ENCODE measurements at regions not wholly inside any gene's neighbourhood (a gene's known extent, or its start where the extent isn't known, plus 50 kb on each side); places are given as distances from the start of the nearest gene placed in this dataset.

DNA sequence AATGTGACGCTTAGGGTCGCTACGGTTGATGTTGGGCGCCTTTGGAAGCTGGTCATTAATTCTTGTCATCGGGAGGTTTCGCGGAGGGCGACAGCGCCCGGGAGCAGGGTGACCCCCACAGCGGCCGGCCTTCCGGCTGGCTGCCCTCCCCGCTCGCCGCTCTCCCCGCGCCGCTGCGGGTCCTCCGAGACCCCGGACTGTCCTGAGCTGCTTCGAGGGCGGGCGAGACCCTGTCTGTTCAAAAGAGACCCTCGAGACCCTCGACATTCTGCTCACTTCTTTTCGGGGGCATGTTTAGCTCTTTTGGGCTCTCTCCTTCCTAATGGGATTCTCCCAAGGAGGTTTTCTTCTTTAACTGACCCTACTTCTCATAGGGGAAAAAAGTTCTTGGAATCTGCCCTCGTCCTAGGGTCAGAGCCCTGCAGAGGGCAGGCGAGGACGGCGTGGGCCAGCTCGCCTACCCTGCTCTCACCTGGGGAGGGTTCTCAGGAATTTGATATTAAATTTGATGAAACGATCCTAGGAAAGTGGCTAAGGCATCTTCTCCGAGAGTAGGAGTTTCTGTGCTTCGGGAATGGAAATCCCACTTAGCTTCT is 257.0 kb downstream of the OTUD1 start:
- WGBS: 9% methylated on average over 36 of the region's 36 CpGs
- Histone ChIP-seq H3K27me3 (replicated peaks; ENCODE audit: insufficient read depth) (peaks cover 3% of the 10 kb centered on the region), H3K4me3 (no peak overlapping the region)

DNA sequence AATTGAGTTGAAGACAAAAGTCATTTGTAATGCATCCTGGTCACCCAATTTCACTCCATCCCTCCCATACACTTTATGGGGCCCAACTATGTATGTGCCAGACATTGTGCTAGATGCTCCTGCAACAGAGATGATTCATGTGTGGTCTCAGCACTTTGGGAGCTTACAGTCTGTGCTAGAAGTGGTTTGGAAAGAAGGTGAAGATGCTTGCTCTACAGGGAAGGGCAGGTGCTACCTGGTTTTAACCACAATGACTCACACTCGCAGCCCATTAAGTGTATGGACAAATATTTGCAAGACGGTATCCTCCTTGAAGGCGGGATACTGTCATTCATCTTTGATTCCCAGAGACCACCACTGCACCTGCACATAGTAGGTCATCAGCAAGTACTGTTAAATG is 257.6 kb downstream of the OTUD1 start:
- DNase-seq (ENCODE audit: low spot score): no peak
- Histone ChIP-seq H3K27me3 (replicated peaks; ENCODE audit: insufficient read depth) (peaks cover 3% of the 10 kb centered on the region), H3K4me3 (no peak overlapping the region), H3K27ac (no peak overlapping the region), H3K9me3 (no peaks in the 10 kb centered on the region), H3K36me3 (no peaks in the 10 kb centered on the region), H3K4me1 (replicated peaks) (peaks cover 6% of the 10 kb centered on the region)
- 82% methylated on average over 3 of the region's 3 CpGs for WGBS
- TF ChIP-seq, protein P1, sequence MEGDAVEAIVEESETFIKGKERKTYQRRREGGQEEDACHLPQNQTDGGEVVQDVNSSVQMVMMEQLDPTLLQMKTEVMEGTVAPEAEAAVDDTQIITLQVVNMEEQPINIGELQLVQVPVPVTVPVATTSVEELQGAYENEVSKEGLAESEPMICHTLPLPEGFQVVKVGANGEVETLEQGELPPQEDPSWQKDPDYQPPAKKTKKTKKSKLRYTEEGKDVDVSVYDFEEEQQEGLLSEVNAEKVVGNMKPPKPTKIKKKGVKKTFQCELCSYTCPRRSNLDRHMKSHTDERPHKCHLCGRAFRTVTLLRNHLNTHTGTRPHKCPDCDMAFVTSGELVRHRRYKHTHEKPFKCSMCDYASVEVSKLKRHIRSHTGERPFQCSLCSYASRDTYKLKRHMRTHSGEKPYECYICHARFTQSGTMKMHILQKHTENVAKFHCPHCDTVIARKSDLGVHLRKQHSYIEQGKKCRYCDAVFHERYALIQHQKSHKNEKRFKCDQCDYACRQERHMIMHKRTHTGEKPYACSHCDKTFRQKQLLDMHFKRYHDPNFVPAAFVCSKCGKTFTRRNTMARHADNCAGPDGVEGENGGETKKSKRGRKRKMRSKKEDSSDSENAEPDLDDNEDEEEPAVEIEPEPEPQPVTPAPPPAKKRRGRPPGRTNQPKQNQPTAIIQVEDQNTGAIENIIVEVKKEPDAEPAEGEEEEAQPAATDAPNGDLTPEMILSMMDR (IDR thresholded peaks at IDR 0.05): no peak
- TF ChIP-seq POLR2AphosphoS5 (IDR thresholded peaks at IDR 0.05) (no peak), POLR2A (IDR thresholded peaks at IDR 0.05) (no peak)
- intact Hi-C loops (cut with DNase I): no loop called here

More for the DNA sequence above, 257.0 kb downstream of the OTUD1 start:
- Histone ChIP-seq H3K4me1 (replicated peaks) (peaks cover 6% of the 10 kb centered on the region), H3K36me3 (no peaks in the 10 kb centered on the region), H3K27ac (no peak overlapping the region), H3K9me3 (no peaks in the 10 kb centered on the region)
- DNase-seq (ENCODE audit: low spot score): no peak
- intact Hi-C loops (cut with DNase I): no loop called here
- no peak for TF ChIP-seq POLR2A (IDR thresholded peaks at IDR 0.05)
- TF ChIP-seq, protein P1 (IDR thresholded peaks at IDR 0.05): no peak
- TF ChIP-seq POLR2AphosphoS5 (IDR thresholded peaks at IDR 0.05): no peak

DNA sequence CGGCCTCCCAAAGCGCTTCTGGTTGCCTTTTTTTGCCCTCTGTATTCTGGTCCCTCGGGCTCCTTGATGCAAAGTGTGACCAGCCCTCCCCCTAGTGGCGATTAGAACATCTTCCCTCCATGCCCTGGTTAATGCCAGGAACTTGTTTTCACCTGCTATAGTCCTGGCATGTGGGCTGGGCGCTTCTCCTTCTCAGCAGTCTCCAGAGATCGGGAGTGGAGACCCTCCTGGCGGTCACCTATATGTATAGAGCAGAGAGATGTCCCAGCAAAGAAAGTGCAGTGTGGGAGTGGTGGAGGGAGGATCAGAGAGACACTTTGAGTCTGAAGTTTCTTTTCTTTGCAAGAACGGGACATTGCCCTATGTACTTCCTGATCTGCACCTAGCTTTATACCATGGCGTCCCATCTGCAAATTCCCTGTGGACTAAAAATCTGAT is 264.1 kb downstream of the OTUD1 start:
- Histone ChIP-seq H3K27me3 (replicated peaks; ENCODE audit: insufficient read depth) (no peaks in the 10 kb centered on the region), H3K9me3 (no peaks in the 10 kb centered on the region), H3K4me1 (replicated peaks) (no peaks in the 10 kb centered on the region), H3K36me3 (no peaks in the 10 kb centered on the region), H3K4me3 (peak overlapping the region; percentile 15 to 23), H3K27ac (peak overlapping the region; percentile 6 to 36)
- intact Hi-C loops (cut with DNase I): loop anchor here (5.0 kb wide), 1 partner anchor 386 kb away; no protein-coding TSS in a partner anchor
- peak; percentile 74 for DNase-seq (ENCODE audit: low spot score)
- TF ChIP-seq POLR2AphosphoS5 (IDR thresholded peaks at IDR 0.05) (peak; percentile 37), POLR2A (IDR thresholded peaks at IDR 0.05) (no peak)
- TF ChIP-seq, protein P1 (IDR thresholded peaks at IDR 0.05): peak; percentile 48 to 78 (median 69)
- 5% methylated on average over 9 of the region's 9 CpGs for WGBS

DNA sequence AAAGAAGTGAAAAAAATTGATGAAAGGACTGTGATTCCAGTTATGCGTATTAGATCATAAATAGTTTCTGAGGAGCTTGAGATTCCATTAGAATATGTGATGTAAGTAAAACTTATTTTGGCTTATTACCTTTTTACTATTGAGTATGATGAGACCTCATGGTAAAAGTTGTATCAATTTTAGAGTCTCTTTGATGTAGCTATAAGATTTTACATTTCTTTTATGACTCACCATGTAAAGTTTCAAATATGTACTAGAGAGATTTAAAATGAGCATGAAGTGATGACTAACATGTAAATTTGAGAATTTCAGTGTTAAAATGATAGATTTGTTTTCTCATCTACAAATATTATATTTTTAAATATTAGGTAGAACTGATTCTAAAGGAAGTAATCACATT is 276.5 kb downstream of the OTUD1 start:
- Histone ChIP-seq H3K4me1 (replicated peaks) (no peaks in the 10 kb centered on the region), H3K4me3 (no peak overlapping the region), H3K9me3 (no peaks in the 10 kb centered on the region), H3K27me3 (replicated peaks; ENCODE audit: insufficient read depth) (no peaks in the 10 kb centered on the region), H3K36me3 (no peaks in the 10 kb centered on the region), H3K27ac (no peak overlapping the region)
- TF ChIP-seq, protein P1 (IDR thresholded peaks at IDR 0.05): no peak
- no peak for TF ChIP-seq POLR2AphosphoS5 (IDR thresholded peaks at IDR 0.05)
- no peak for TF ChIP-seq POLR2A (IDR thresholded peaks at IDR 0.05)
- intact Hi-C loops (cut with DNase I): no loop called here
- DNase-seq (ENCODE audit: low spot score): no peak
- 93% methylated on average over 1 of the region's 1 CpG for WGBS

DNA sequence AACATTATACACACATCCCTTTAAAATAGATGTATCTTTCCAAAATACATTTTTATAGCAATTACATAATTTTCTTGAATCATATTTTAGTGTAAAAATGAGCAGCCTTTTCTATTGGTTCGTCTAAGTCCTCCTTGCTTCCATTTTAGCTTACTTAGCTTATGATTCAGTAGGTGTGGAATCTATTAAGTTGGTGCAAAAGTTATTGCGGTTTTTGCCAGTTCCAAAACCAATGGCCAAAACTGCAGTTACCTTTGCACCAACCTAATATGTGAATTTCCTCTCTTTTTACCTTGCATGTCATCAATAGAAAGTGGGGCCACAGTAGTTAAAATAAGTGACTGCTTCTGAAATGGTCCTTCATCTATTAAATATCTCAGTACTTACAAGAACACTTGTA is 279.0 kb downstream of the OTUD1 start:
- H3K4me3 ChIP-seq: no peak overlapping the region
- intact Hi-C loops (cut with DNase I): no loop called here
- DNase-seq (ENCODE audit: low spot score): no peak
- no peak for TF ChIP-seq POLR2AphosphoS5 (IDR thresholded peaks at IDR 0.05)
- TF ChIP-seq POLR2A (IDR thresholded peaks at IDR 0.05): no peak
- TF ChIP-seq, protein P1 (IDR thresholded peaks at IDR 0.05): no peak
- no peaks in the 10 kb centered on the region for H3K9me3 ChIP-seq
- H3K4me1 ChIP-seq (replicated peaks): no peaks in the 10 kb centered on the region
- 82% methylated on average over 2 of the region's 2 CpGs for WGBS
- H3K27me3 ChIP-seq (replicated peaks; ENCODE audit: insufficient read depth): no peaks in the 10 kb centered on the region
- no peak overlapping the region for H3K27ac ChIP-seq
- H3K36me3 ChIP-seq: no peaks in the 10 kb centered on the region

Data from prostate gland (tissue), 2 donors.